Ovary (tissue), 3 donors: ENCODE measurements at regions not wholly inside any gene's neighbourhood (a gene's known extent, or its start where the extent isn't known, plus 50 kb on each side); places are given as distances from the start of the nearest gene placed in this dataset.

Source experiments
- CTCF ChIP-seq, 3 donors: fragments of 450-650 bp in 2 of 3; fragments of 200-600 bp in 1 of 3; IDR thresholded peaks; one replicate each; pipeline versions ENCODE4 v1.5.1 to v1.8.0; 2016 to 2022; ENCODE audit warnings: antibody characterized with exemption in 3 of 3, mild to moderate bottlenecking in 1 of 3
- POLR2A ChIP-seq: fragments of 450-650 bp; IDR thresholded peaks from one replicate; pipeline ENCODE4 v1.6.1; 2017; ENCODE audit warnings: antibody characterized with exemption, mild to moderate bottlenecking, moderate library complexity
- donor health status: DM: no; HTN: no; CAD: no.

GRCh38 chr14:80005561-80005960, 205.7 kb downstream of the DIO2 start:
- TF ChIP-seq CTCF (IDR thresholded peaks at IDR 0.05) (no peak), POLR2A (no peak)
